ENCODE measurements at regions not wholly inside any gene's neighbourhood (a gene's known extent, or its start where the extent isn't known, plus 50 kb on each side); places are given as distances from the start of the nearest gene placed in this dataset.
"Not testable (repeated sequence)": the region's sequence is repeated elsewhere in the genome, so short reads cannot be mapped to it uniquely, and the experiment has no call there.

GRCh38 chr4:135411251-135411650 is 1209.7 kb upstream of the PABPC4L start:
- CTCF ChIA-PET, result no interaction called here
- no peak overlapping the region for H3K4me2 ChIP-seq (ENCODE audit: insufficient read depth, low read length)
- no peak overlapping the region for H3K4me3 ChIP-seq (replicated peaks in 1 of 3; ENCODE audit: insufficient read depth in 1 of 3, low read depth in 1 of 3, low read length in 3 of 3)
- POLR2A ChIA-PET, result no interaction called here
- no peaks in the 10 kb centered on the region for H3K9me3 ChIP-seq (replicated peaks; ENCODE audit: control insufficient read depth, insufficient read depth, low read length)
- FAIRE-seq (no peak), DNase-seq (ENCODE audit: low read depth, low spot score) (no peak)
- TF ChIP-seq GATA2 (IDR thresholded peaks at IDR 0.05; ENCODE audit: insufficient read depth, insufficient read length, low read depth, low read length) (no peak), CTCF (IDR thresholded peaks at IDR 0.05; ENCODE audit: extremely low read depth in 1 of 2, insufficient read depth in 1 of 2, low read depth in 1 of 2, low read length in 2 of 2) (no peak), FOS (IDR thresholded peaks at IDR 0.05; ENCODE audit: borderline replicate concordance, insufficient read depth, low read length) (no peak), MAX (IDR thresholded peaks at IDR 0.05; ENCODE audit: insufficient read depth, insufficient read length) (no peak), EZH2 (IDR thresholded peaks at IDR 0.05; ENCODE audit: borderline replicate concordance, low read depth, low read length, severe bottlenecking) (no peak), JUN (IDR thresholded peaks at IDR 0.05; ENCODE audit: borderline replicate concordance, insufficient read depth, insufficient read length, low read depth) (no peak), MYC (IDR thresholded peaks at IDR 0.05; ENCODE audit: low read depth, low read length) (no peak)
- H4K20me1 ChIP-seq (replicated peaks; ENCODE audit: control insufficient read depth, extremely low read depth, insufficient read depth, low read length), result no peaks in the 10 kb centered on the region
- H3K79me2 ChIP-seq (ENCODE audit: control insufficient read depth, insufficient read depth, low read length), result no peaks in the 10 kb centered on the region
- no peak overlapping the region for H3K9ac ChIP-seq (replicated peaks; ENCODE audit: extremely low read depth, insufficient read depth, low read length)
- H3K27me3 ChIP-seq (ENCODE audit: control insufficient read depth in 2 of 2, insufficient read depth in 2 of 2, low read length in 2 of 2), result no peaks in the 10 kb centered on the region
- H3K9me1 ChIP-seq (replicated peaks; ENCODE audit: control insufficient read depth, extremely low read depth, insufficient read depth, low read length), result no peaks in the 10 kb centered on the region
- dilution Hi-C loops (cut with MboI; ENCODE audit: extremely low pct_ligation_motif_present, low sequenced_read_pairs), result no loop called here
- H2AFZ ChIP-seq (ENCODE audit: low read depth, low read length), result no peak overlapping the region
- intact Hi-C loops (cut with micrococcal nuclease), result no loop called here
- H3K4me1 ChIP-seq (ENCODE audit: control insufficient read depth, extremely low read depth, insufficient read depth, low read length), result no peaks in the 10 kb centered on the region
- no peaks in the 10 kb centered on the region for H3K36me3 ChIP-seq (ENCODE audit: control insufficient read depth in 2 of 2, extremely low read depth in 1 of 2, insufficient read depth in 2 of 2, low read length in 2 of 2)
- H3K27ac ChIP-seq (ENCODE audit: insufficient read depth, low read depth, low read length), result no peak overlapping the region
- BruUV-seq (replicated peaks), result no TSS peak

GRCh38 chr4:135409261-135409660 is 1207.7 kb upstream of the PABPC4L start:
- H3K27ac ChIP-seq (ENCODE audit: insufficient read depth, low read depth, low read length); H3K4me1 ChIP-seq (ENCODE audit: control insufficient read depth, extremely low read depth, insufficient read depth, low read length); H3K27me3 ChIP-seq (ENCODE audit: control insufficient read depth in 2 of 2, insufficient read depth in 2 of 2, low read length in 2 of 2); intact Hi-C loops (cut with micrococcal nuclease); H3K79me2 ChIP-seq (ENCODE audit: control insufficient read depth, insufficient read depth, low read length); H3K9me1 ChIP-seq (replicated peaks; ENCODE audit: control insufficient read depth, extremely low read depth, insufficient read depth, low read length); BruUV-seq (replicated peaks); dilution Hi-C loops (cut with MboI; ENCODE audit: extremely low pct_ligation_motif_present, low sequenced_read_pairs); H3K9me3 ChIP-seq (replicated peaks; ENCODE audit: control insufficient read depth, insufficient read depth, low read length); H2AFZ ChIP-seq (ENCODE audit: low read depth, low read length); FAIRE-seq; H4K20me1 ChIP-seq (replicated peaks; ENCODE audit: control insufficient read depth, extremely low read depth, insufficient read depth, low read length); H3K4me2 ChIP-seq (ENCODE audit: insufficient read depth, low read length); POLR2A ChIA-PET; H3K36me3 ChIP-seq (ENCODE audit: control insufficient read depth in 2 of 2, extremely low read depth in 1 of 2, insufficient read depth in 2 of 2, low read length in 2 of 2); H3K4me3 ChIP-seq (replicated peaks in 1 of 3; ENCODE audit: insufficient read depth in 1 of 3, low read depth in 1 of 3, low read length in 3 of 3); H3K9ac ChIP-seq (replicated peaks; ENCODE audit: extremely low read depth, insufficient read depth, low read length); DNase-seq (ENCODE audit: low read depth, low spot score); CTCF ChIA-PET: not testable (repeated sequence)
